ENCODE measurements at regions not wholly inside any gene's neighbourhood (a gene's known extent, or its start where the extent isn't known, plus 50 kb on each side); places are given as distances from the start of the nearest gene placed in this dataset.

- no peak for TF ChIP-seq CTCF (IDR thresholded peaks at IDR 0.05)
- no peak for TF ChIP-seq POLR2AphosphoS5 (IDR thresholded peaks at IDR 0.05)
- TF ChIP-seq EP300 (IDR thresholded peaks at IDR 0.05): no peak
- no peak for TF ChIP-seq POLR2A (IDR thresholded peaks at IDR 0.05)
These were observed 98.9 kb upstream of the OTOS start for GRCh38 chr2:240239325-240239724.
